ENCODE measurements at regions not wholly inside any gene's neighbourhood (a gene's known extent, or its start where the extent isn't known, plus 50 kb on each side); places are given as distances from the start of the nearest gene placed in this dataset.

GRCh38 chr18:29660777-29661176 lies 1381.8 kb downstream of the DSC3 start:
- no peak for DNase-seq (ENCODE audit: low spot score)
- TF ChIP-seq CTCF (IDR thresholded peaks at IDR 0.05): no peak
- H3K9me3 Mint-ChIP-seq (ENCODE audit: low read depth): peaks cover 9% of the 10 kb centered on the region
- H3K4me1 Mint-ChIP-seq (ENCODE audit: low read depth): no peaks in the 10 kb centered on the region
- H3K27me3 Mint-ChIP-seq (ENCODE audit: low read depth): peaks cover 7% of the 10 kb centered on the region
- H3K36me3 Mint-ChIP-seq (ENCODE audit: low read depth): no peaks in the 10 kb centered on the region
- no peak overlapping the region for H3K27ac Mint-ChIP-seq (ENCODE audit: unreplicated experiment)
- H3K4me3 Mint-ChIP-seq (ENCODE audit: unreplicated experiment): no peak overlapping the region

GRCh38 chr18:29653671-29654215 lies 1388.8 kb downstream of the DSC3 start:
- Mint-ChIP-seq H3K9me3 (ENCODE audit: low read depth) (peaks cover 7% of the 10 kb centered on the region), H3K4me3 (ENCODE audit: unreplicated experiment) (no peak overlapping the region), H3K27ac (ENCODE audit: unreplicated experiment) (no peak overlapping the region), H3K4me1 (ENCODE audit: low read depth) (no peaks in the 10 kb centered on the region), H3K36me3 (ENCODE audit: low read depth) (no peaks in the 10 kb centered on the region), H3K27me3 (ENCODE audit: low read depth) (peaks cover 4% of the 10 kb centered on the region)
- no peak for TF ChIP-seq CTCF (IDR thresholded peaks at IDR 0.05)
- DNase-seq (ENCODE audit: low spot score): no peak

GRCh38 chr18:29652797-29653196 lies 1389.7 kb downstream of the DSC3 start:
- Mint-ChIP-seq H3K27ac (ENCODE audit: unreplicated experiment) (no peak overlapping the region), H3K4me1 (ENCODE audit: low read depth) (no peaks in the 10 kb centered on the region), H3K36me3 (ENCODE audit: low read depth) (no peaks in the 10 kb centered on the region), H3K4me3 (ENCODE audit: unreplicated experiment) (no peak overlapping the region), H3K9me3 (ENCODE audit: low read depth) (peaks cover 2% of the 10 kb centered on the region), H3K27me3 (ENCODE audit: low read depth) (peaks cover 4% of the 10 kb centered on the region)
- no peak for TF ChIP-seq CTCF (IDR thresholded peaks at IDR 0.05)
- DNase-seq (ENCODE audit: low spot score): no peak

- H3K4me1 Mint-ChIP-seq (ENCODE audit: low read depth): no peaks in the 10 kb centered on the region
- peaks cover 6% of the 10 kb centered on the region for H3K27me3 Mint-ChIP-seq (ENCODE audit: low read depth)
- DNase-seq (ENCODE audit: low spot score): no peak
- no peak overlapping the region for H3K4me3 Mint-ChIP-seq (ENCODE audit: unreplicated experiment)
- H3K9me3 Mint-ChIP-seq (ENCODE audit: low read depth): peaks cover 7% of the 10 kb centered on the region
- no peak overlapping the region for H3K27ac Mint-ChIP-seq (ENCODE audit: unreplicated experiment)
- no peak for TF ChIP-seq CTCF (IDR thresholded peaks at IDR 0.05)
- no peaks in the 10 kb centered on the region for H3K36me3 Mint-ChIP-seq (ENCODE audit: low read depth)
Measured at GRCh38 chr18:29651122-29651680, 1391.3 kb downstream of the DSC3 start.

GRCh38 chr18:29648891-29649290 lies 1393.7 kb downstream of the DSC3 start:
- Mint-ChIP-seq H3K4me3 (ENCODE audit: unreplicated experiment) (no peak overlapping the region), H3K9me3 (ENCODE audit: low read depth) (peaks cover 7% of the 10 kb centered on the region), H3K36me3 (ENCODE audit: low read depth) (no peaks in the 10 kb centered on the region), H3K27ac (ENCODE audit: unreplicated experiment) (no peak overlapping the region), H3K27me3 (ENCODE audit: low read depth) (peaks cover 2% of the 10 kb centered on the region), H3K4me1 (ENCODE audit: low read depth) (no peaks in the 10 kb centered on the region)
- no peak for TF ChIP-seq CTCF (IDR thresholded peaks at IDR 0.05)
- DNase-seq (ENCODE audit: low spot score): no peak
